ENCODE measurements at regions not wholly inside any gene's neighbourhood (a gene's known extent, or its start where the extent isn't known, plus 50 kb on each side); places are given as distances from the start of the nearest gene placed in this dataset.

- WGBS, result 67% methylated on average over 4 of the region's 4 CpGs
- H3K36me3 ChIP-seq, result no peaks in the 10 kb centered on the region
- no peak overlapping the region for H3K27ac ChIP-seq
- TF ChIP-seq POLR2AphosphoS5 (IDR thresholded peaks at IDR 0.05) (no peak), POLR2A (IDR thresholded peaks at IDR 0.05) (no peak), CTCF (IDR thresholded peaks at IDR 0.05) (no peak)
- no peaks in the 10 kb centered on the region for H3K9me3 ChIP-seq
- no peaks in the 10 kb centered on the region for H3K4me1 ChIP-seq (replicated peaks)
- intact Hi-C loops (cut with DNase I), result no loop called here
- no peak for DNase-seq (ENCODE audit: low spot score)
- no peaks in the 10 kb centered on the region for H3K27me3 ChIP-seq (replicated peaks; ENCODE audit: insufficient read depth)
- H3K4me3 ChIP-seq, result no peak overlapping the region
Observed at GRCh38 chr15:96504371-96504770, 173.9 kb downstream of the NR2F2 start.

GRCh38 chr15:96505014-96505413 is 174.5 kb downstream of the NR2F2 start:
- 56% methylated on average over 4 of the region's 4 CpGs for WGBS

GRCh38 chr15:96514607-96515285 is 184.2 kb downstream of the NR2F2 start:
- no peak overlapping the region for H3K27ac ChIP-seq
- no peak overlapping the region for H3K4me3 ChIP-seq
- H3K4me1 ChIP-seq (replicated peaks), result no peaks in the 10 kb centered on the region
- no peak for DNase-seq (ENCODE audit: low spot score)
- H3K36me3 ChIP-seq, result no peaks in the 10 kb centered on the region
- intact Hi-C loops (cut with DNase I), result loop anchor here (10.0 kb wide), 1 partner anchor 60 kb away; no protein-coding TSS in a partner anchor
- H3K27me3 ChIP-seq (replicated peaks; ENCODE audit: insufficient read depth), result no peaks in the 10 kb centered on the region
- TF ChIP-seq POLR2A (IDR thresholded peaks at IDR 0.05), result no peak
- TF ChIP-seq POLR2AphosphoS5 (IDR thresholded peaks at IDR 0.05), result no peak
- TF ChIP-seq CTCF (IDR thresholded peaks at IDR 0.05), result no peak
- WGBS, result 68% methylated on average over 6 of the region's 6 CpGs
- no peaks in the 10 kb centered on the region for H3K9me3 ChIP-seq

More at GRCh38 chr15:96505014-96505413, 174.5 kb downstream of the NR2F2 start:
- Histone ChIP-seq H3K36me3 (no peaks in the 10 kb centered on the region), H3K27ac (no peak overlapping the region), H3K4me3 (no peak overlapping the region), H3K9me3 (no peaks in the 10 kb centered on the region), H3K4me1 (replicated peaks) (no peaks in the 10 kb centered on the region), H3K27me3 (replicated peaks; ENCODE audit: insufficient read depth) (no peaks in the 10 kb centered on the region)
- intact Hi-C loops (cut with DNase I), result no loop called here
- no peak for TF ChIP-seq POLR2AphosphoS5 (IDR thresholded peaks at IDR 0.05)
- TF ChIP-seq POLR2A (IDR thresholded peaks at IDR 0.05), result no peak
- TF ChIP-seq CTCF (IDR thresholded peaks at IDR 0.05), result no peak
- DNase-seq (ENCODE audit: low spot score), result no peak

GRCh38 chr15:96515371-96515770 is 184.9 kb downstream of the NR2F2 start:
- Histone ChIP-seq H3K4me3 (no peak overlapping the region), H3K27ac (no peak overlapping the region), H3K27me3 (replicated peaks; ENCODE audit: insufficient read depth) (no peaks in the 10 kb centered on the region), H3K36me3 (no peaks in the 10 kb centered on the region), H3K9me3 (no peaks in the 10 kb centered on the region), H3K4me1 (replicated peaks) (no peaks in the 10 kb centered on the region)
- TF ChIP-seq POLR2A (IDR thresholded peaks at IDR 0.05) (no peak), POLR2AphosphoS5 (IDR thresholded peaks at IDR 0.05) (no peak), CTCF (IDR thresholded peaks at IDR 0.05) (no peak)
- intact Hi-C loops (cut with DNase I), result loop anchor here (10.0 kb wide), 1 partner anchor 59 kb away; no protein-coding TSS in a partner anchor
- 48% methylated on average over 3 of the region's 3 CpGs for WGBS
- DNase-seq (ENCODE audit: low spot score), result no peak

GRCh38 chr15:96521386-96521785 is 190.9 kb downstream of the NR2F2 start:
- H3K9me3 ChIP-seq, result no peaks in the 10 kb centered on the region
- TF ChIP-seq POLR2A (IDR thresholded peaks at IDR 0.05) (no peak), POLR2AphosphoS5 (IDR thresholded peaks at IDR 0.05) (no peak), CTCF (IDR thresholded peaks at IDR 0.05) (no peak)
- H3K4me1 ChIP-seq (replicated peaks), result no peaks in the 10 kb centered on the region
- H3K4me3 ChIP-seq, result no peak overlapping the region
- 66% methylated on average over 1 of the region's 1 CpG for WGBS
- intact Hi-C loops (cut with DNase I), result no loop called here
- DNase-seq (ENCODE audit: low spot score), result no peak
- no peak overlapping the region for H3K27ac ChIP-seq
- H3K27me3 ChIP-seq (replicated peaks; ENCODE audit: insufficient read depth), result no peaks in the 10 kb centered on the region
- H3K36me3 ChIP-seq, result no peaks in the 10 kb centered on the region

All from prostate gland (tissue), 2 donors.